PFSK-1 (cell line): ENCODE measurements at regions not wholly inside any gene's neighbourhood (a gene's known extent, or its start where the extent isn't known, plus 50 kb on each side); places are given as distances from the start of the nearest gene placed in this dataset.

ENCODE experiments used
- POLR2AphosphoS5 ChIP-seq: IDR thresholded peaks from 2 replicates; pipeline ENCODE4 v1.6.1; 2012; ENCODE audit warnings: low read depth, mild to moderate bottlenecking, control low read depth, low read length, moderate library complexity
- REST ChIP-seq, 2 experiments: IDR thresholded peaks; 2 replicates each; pipeline versions ENCODE4 v1.6.1 to v1.8.0; 2011 to 2012; ENCODE audit warnings: low read depth in 2 of 2, low read length in 2 of 2, control low read depth in 1 of 2, inconsistent platforms in 1 of 2, mild to moderate bottlenecking in 1 of 2, moderate library complexity in 1 of 2; ENCODE audit not compliant: insufficient read depth in 1 of 2
- TAF1 ChIP-seq: IDR thresholded peaks from 2 replicates; pipeline ENCODE4 v1.6.1; 2012; ENCODE audit warnings: low read length, control low read depth, borderline replicate concordance; ENCODE audit not compliant: insufficient read depth

- TF ChIP-seq TAF1 (no peak), POLR2AphosphoS5 (no peak), REST (IDR thresholded peaks at IDR 0.05; ENCODE audit: insufficient read depth in 1 of 2, low read depth in 2 of 2, low read length in 2 of 2) (no peak)
Observed at GRCh38 chr2:195270466-195271039, 386.5 kb upstream of the SLC39A10 start.
